DOHH2 (cell line): ENCODE measurements at regions not wholly inside any gene's neighbourhood (a gene's known extent, or its start where the extent isn't known, plus 50 kb on each side); places are given as distances from the start of the nearest gene placed in this dataset.

ENCODE experiments used
- H3F3A ChIP-seq: fragments of 200-600 bp; sonication (generic), shearing (Covaris generic); 2 replicates; pipeline ENCODE4 v1.6.0; 2016; ENCODE audit warnings: antibody characterized with exemption, mild to moderate bottlenecking; ENCODE audit not compliant: control insufficient read depth, insufficient read depth
- H3K27ac ChIP-seq: fragments of 200-600 bp; sonication (generic); 2 replicates; pipeline ENCODE4 v1.5.1; 2014; ENCODE audit warnings: low read depth, mild to moderate bottlenecking, low read length, moderate library complexity
- H3K27me3 ChIP-seq: fragments of 200-600 bp; sonication (generic); 2 replicates; pipeline ENCODE4 v1.6.1; 2014; ENCODE audit warnings: mild to moderate bottlenecking, low read length, mixed read lengths; ENCODE audit not compliant: control insufficient read depth
- H3K36me3 ChIP-seq: fragments of 200-600 bp; sonication (generic); 2 replicates; pipeline ENCODE4 v1.6.1; 2014; ENCODE audit warnings: mild to moderate bottlenecking, low read length, moderate library complexity, mixed read lengths; ENCODE audit not compliant: control insufficient read depth
- H3K4me1 ChIP-seq: fragments of 200-600 bp; sonication (generic); 2 replicates; pipeline ENCODE4 v1.6.1; 2014; ENCODE audit warnings: mild to moderate bottlenecking, low read length, mixed read lengths; ENCODE audit not compliant: control insufficient read depth
- H3K4me2 ChIP-seq: fragments of 200-600 bp; sonication (generic); 2 replicates; pipeline ENCODE4 v1.6.0; 2014; ENCODE audit warnings: mild to moderate bottlenecking, low read length, moderate library complexity
- H3K4me3 ChIP-seq: fragments of 200-600 bp; sonication (generic); 2 replicates; pipeline ENCODE4 v1.5.1; 2014; ENCODE audit warnings: mild to moderate bottlenecking, low read length, mixed read lengths
- H3K79me2 ChIP-seq: fragments of 200-600 bp; sonication (generic); 2 replicates; pipeline ENCODE4 v1.6.1; 2014; ENCODE audit warnings: mild to moderate bottlenecking, low read length, mixed read lengths; ENCODE audit not compliant: control insufficient read depth
- H3K9me2 ChIP-seq: fragments of 200-600 bp; sonication (generic); replicated peaks from 2 replicates; pipeline ENCODE4 v1.6.1; 2014; ENCODE audit warnings: mild to moderate bottlenecking, low read length, mixed read lengths; ENCODE audit not compliant: control insufficient read depth
- H3K9me3 ChIP-seq: fragments of 200-600 bp; sonication (generic); 2 replicates; pipeline ENCODE4 v1.6.1; 2014; ENCODE audit warnings: antibody characterized with exemption, low read length, mixed read lengths; ENCODE audit not compliant: control insufficient read depth, insufficient read depth
- H4K20me1 ChIP-seq: fragments of 200-600 bp; sonication (generic); 2 replicates; pipeline ENCODE4 v1.6.0; 2014; ENCODE audit warnings: low read depth, mild to moderate bottlenecking, antibody characterized with exemption, low read length, moderate library complexity; ENCODE audit not compliant: control insufficient read depth, insufficient read depth
- CTCF ChIP-seq: fragments of 200-600 bp; sonication (generic); IDR thresholded peaks from one replicate; pipeline ENCODE4 v1.5.1; 2014; ENCODE audit warnings: antibody characterized with exemption, mild to moderate bottlenecking, low read depth, low read length; ENCODE audit not compliant: poor library complexity, severe bottlenecking
- EZH2phosphoT487 ChIP-seq: fragments of 200-600 bp; sonication (generic); IDR thresholded peaks from 2 replicates; pipeline ENCODE4 v1.6.1; 2017; ENCODE audit warnings: borderline replicate concordance, mild to moderate bottlenecking, antibody characterized with exemption, low read length, moderate library complexity, mixed read lengths

DNA sequence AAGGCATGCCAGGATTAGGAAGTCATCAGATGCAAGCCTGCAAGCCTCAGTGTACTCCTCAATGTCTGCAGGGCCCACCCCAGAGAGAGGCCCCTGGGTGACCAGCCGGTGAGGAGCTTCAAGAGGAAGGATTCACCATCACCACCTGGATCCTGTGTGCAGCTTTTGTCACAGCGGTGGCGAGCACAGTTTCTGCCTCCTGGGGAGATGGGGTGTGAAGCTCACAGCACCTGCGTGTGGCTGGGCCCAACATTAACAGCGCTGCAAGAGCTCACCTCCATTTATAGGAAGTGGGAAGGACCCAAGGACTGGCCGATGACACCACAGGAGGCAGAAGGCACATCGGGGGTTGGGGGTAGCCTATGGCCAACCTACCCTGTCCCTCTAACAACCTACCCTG lies 235.3 kb downstream of the CTTN start:
- no peaks in the 10 kb centered on the region for H3K79me2 ChIP-seq
- no peaks in the 10 kb centered on the region for H3K9me2 ChIP-seq
- H3K27me3 ChIP-seq: no peaks in the 10 kb centered on the region
- no peaks in the 10 kb centered on the region for H3K36me3 ChIP-seq
- H4K20me1 ChIP-seq: no peaks in the 10 kb centered on the region
- H3K4me1 ChIP-seq: no peaks in the 10 kb centered on the region
- H3K4me3 ChIP-seq: no peak overlapping the region
- peaks cover 7% of the 10 kb centered on the region; the same call in 1 of the 2 replicates for H3K9me3 ChIP-seq
- H3K27ac ChIP-seq: no peak overlapping the region
- H3K4me2 ChIP-seq: no peak overlapping the region
- H3F3A ChIP-seq: no peaks in the 10 kb centered on the region
- TF ChIP-seq EZH2phosphoT487 (no peak), CTCF (no peak)

GRCh38 chr11:70636659-70637058 lies 238.3 kb downstream of the CTTN start:
- H3K9me3 ChIP-seq: peaks cover 7% of the 10 kb centered on the region; the same call in 1 of the 2 replicates
- H3F3A ChIP-seq: no peaks in the 10 kb centered on the region
- no peaks in the 10 kb centered on the region for H4K20me1 ChIP-seq
- no peaks in the 10 kb centered on the region for H3K4me1 ChIP-seq
- no peak for TF ChIP-seq CTCF
- TF ChIP-seq EZH2phosphoT487: no peak
- no peak overlapping the region for H3K4me3 ChIP-seq
- H3K79me2 ChIP-seq: no peaks in the 10 kb centered on the region
- no peaks in the 10 kb centered on the region for H3K27me3 ChIP-seq
- no peak overlapping the region for H3K4me2 ChIP-seq
- H3K36me3 ChIP-seq: no peaks in the 10 kb centered on the region
- no peak overlapping the region for H3K27ac ChIP-seq
- H3K9me2 ChIP-seq: no peaks in the 10 kb centered on the region

- Histone ChIP-seq H3K27me3 (no peaks in the 10 kb centered on the region), H3K79me2 (no peaks in the 10 kb centered on the region), H3K36me3 (no peaks in the 10 kb centered on the region), H3K4me3 (no peak overlapping the region), H3K4me2 (no peak overlapping the region), H3K4me1 (no peaks in the 10 kb centered on the region), H3K9me2 (no peaks in the 10 kb centered on the region), H3K27ac (no peak overlapping the region), H3K9me3 (peaks cover 7% of the 10 kb centered on the region; the same call in 1 of the 2 replicates), H4K20me1 (no peaks in the 10 kb centered on the region), H3F3A (no peaks in the 10 kb centered on the region)
- TF ChIP-seq CTCF (no peak), EZH2phosphoT487 (no peak)
Measured at GRCh38 chr11:70637186-70637800, 239.0 kb downstream of the CTTN start.
